PC-3 (cell line): ENCODE measurements at regions not wholly inside any gene's neighbourhood (a gene's known extent, or its start where the extent isn't known, plus 50 kb on each side); places are given as distances from the start of the nearest gene placed in this dataset.

Source experiments
- ATAC-seq: fragments of 200-7000 bp; cut with Tn5 transposase; 2 replicates; pipeline ENCODE4 v1.9.1; 2020; ENCODE audit warnings: mild to moderate bottlenecking, moderate library complexity
- BruUV-seq: library from RNA; stranded (reverse); fragments of 400-500 nt; replicated peaks from 2 replicates; lab custom pipeline; 2021; lab: Mats Ljungman, UMichigan
- CTCF ChIA-PET: fragments of 300-600 bp; sonication (Branson Sonifier 250); formaldehyde crosslinking; loops from one replicate; lab custom pipeline; 2022; ENCODE audit warnings: antibody characterized with exemption; lab: Charles Lee
- POLR2A ChIA-PET: fragments of 300-600 bp; sonication (Branson Sonifier 250); formaldehyde crosslinking; loops from one replicate; lab custom pipeline; 2022; ENCODE audit warnings: antibody characterized with exemption; ENCODE audit not compliant: unreplicated experiment; lab: Charles Lee
- DNase-seq: peaks from one replicate; pipeline ENCODE4 v3.0.0-alpha.2; 2015
- H2AFZ ChIP-seq: fragments of 300-600 bp; sonication (generic); 2 replicates; pipeline ENCODE4 v1.6.0; 2016; ENCODE audit warnings: antibody characterized with exemption, low read length
- H3F3A ChIP-seq: fragments of 300-600 bp; sonication (generic); one replicate; pipeline ENCODE4 v1.6.0; 2017; ENCODE audit warnings: antibody characterized with exemption, low read length, control low read depth, mild to moderate bottlenecking; ENCODE audit not compliant: unreplicated experiment
- H3K27ac ChIP-seq: fragments of 300-600 bp; sonication (generic); 2 replicates; pipeline ENCODE4 v1.5.1; 2016; ENCODE audit warnings: mild to moderate bottlenecking, low read length
- H3K27me3 ChIP-seq: fragments of 300-600 bp; sonication (generic); 2 replicates; pipeline ENCODE4 v1.6.1; 2016; ENCODE audit warnings: low read length, mixed read lengths
- H3K36me3 ChIP-seq: fragments of 300-600 bp; sonication (generic); 2 replicates; pipeline ENCODE4 v1.6.1; 2016; ENCODE audit warnings: low read depth, mixed run types, low read length, mixed read lengths
- H3K4me1 ChIP-seq: fragments of 300-600 bp; sonication (generic); 2 replicates; pipeline ENCODE4 v1.5.1; 2016; ENCODE audit warnings: low read length; ENCODE audit not compliant: insufficient read depth
- H3K4me2 ChIP-seq: fragments of 300-600 bp; sonication (generic); 2 replicates; pipeline ENCODE4 v1.6.0; 2016; ENCODE audit warnings: low read length
- H3K4me3 ChIP-seq: fragments of 300-600 bp; sonication (generic); 2 replicates; pipeline ENCODE4 v1.5.1; 2016; ENCODE audit warnings: mild to moderate bottlenecking, low read length, mixed read lengths
- H3K79me2 ChIP-seq: fragments of 300-600 bp; sonication (generic); 2 replicates; pipeline ENCODE4 v1.6.1; 2017; ENCODE audit warnings: low read length, mixed read lengths
- H3K9ac ChIP-seq: fragments of 300-600 bp; sonication (generic); 2 replicates; pipeline ENCODE4 v1.6.0; 2016; ENCODE audit warnings: mild to moderate bottlenecking, low read length
- H3K9me2 ChIP-seq: fragments of 300-600 bp; sonication (generic); replicated peaks from 2 replicates; pipeline ENCODE4 v1.6.1; 2016; ENCODE audit warnings: mixed run types, low read length, mixed read lengths
- H3K9me3 ChIP-seq: fragments of 300-600 bp; sonication (generic); 2 replicates; pipeline ENCODE4 v1.6.1; 2016; ENCODE audit warnings: low read length, mixed read lengths
- H4K20me1 ChIP-seq: fragments of 300-600 bp; sonication (generic); 2 replicates; pipeline ENCODE4 v1.6.1; 2016; ENCODE audit warnings: low read length, mixed read lengths
- CTCF ChIP-seq: fragments of 300-600 bp; sonication (generic); conservative IDR thresholded peaks from 2 replicates; pipeline ENCODE4 v1.5.1; 2017; ENCODE audit warnings: antibody characterized with exemption, low read depth, mild to moderate bottlenecking, low read length
- EZH2 ChIP-seq: fragments of 300-600 bp; sonication (generic); IDR thresholded peaks from one replicate; pipeline ENCODE4 v1.6.1; 2017; ENCODE audit warnings: antibody characterized with exemption, mild to moderate bottlenecking, low read length; ENCODE audit not compliant: unreplicated experiment
- EZH2phosphoT487 ChIP-seq: fragments of 300-600 bp; sonication (generic); IDR thresholded peaks from 2 replicates; pipeline ENCODE4 v1.6.1; 2018; ENCODE audit warnings: mild to moderate bottlenecking, antibody characterized with exemption, low read length, borderline replicate concordance
- intact Hi-C: fragments of 100-400 bp; cut with micrococcal nuclease; formaldehyde crosslinking; loops from 2 replicates; pipeline ENCODE4 v1.9.0; 2023

- Histone ChIP-seq H3K4me3 (no peak overlapping the region), H3K4me2 (no peak overlapping the region), H2AFZ (no peak overlapping the region), H3K9ac (no peak overlapping the region), H3K4me1 (peaks cover 23% of the 10 kb centered on the region), H3K36me3 (no peaks in the 10 kb centered on the region), H3K27ac (no peak overlapping the region), H3K79me2 (no peaks in the 10 kb centered on the region), H3K9me3 (no peaks in the 10 kb centered on the region), H3F3A (no peaks in the 10 kb centered on the region), H3K27me3 (no peaks in the 10 kb centered on the region), H3K9me2 (no peaks in the 10 kb centered on the region), H4K20me1 (no peaks in the 10 kb centered on the region)
- intact Hi-C loops = no loop called here
- no peak for TF ChIP-seq EZH2phosphoT487
- no peak for TF ChIP-seq CTCF
- no peak for TF ChIP-seq EZH2
- no TSS peak for BruUV-seq
- DNase-seq (no peak), ATAC-seq (no peak)
- POLR2A ChIA-PET = no interaction called here
- CTCF ChIA-PET = no interaction called here
These were observed 349.6 kb downstream of the GPATCH2 start for GRCh38 chr1:217281332-217281731.

DNA sequence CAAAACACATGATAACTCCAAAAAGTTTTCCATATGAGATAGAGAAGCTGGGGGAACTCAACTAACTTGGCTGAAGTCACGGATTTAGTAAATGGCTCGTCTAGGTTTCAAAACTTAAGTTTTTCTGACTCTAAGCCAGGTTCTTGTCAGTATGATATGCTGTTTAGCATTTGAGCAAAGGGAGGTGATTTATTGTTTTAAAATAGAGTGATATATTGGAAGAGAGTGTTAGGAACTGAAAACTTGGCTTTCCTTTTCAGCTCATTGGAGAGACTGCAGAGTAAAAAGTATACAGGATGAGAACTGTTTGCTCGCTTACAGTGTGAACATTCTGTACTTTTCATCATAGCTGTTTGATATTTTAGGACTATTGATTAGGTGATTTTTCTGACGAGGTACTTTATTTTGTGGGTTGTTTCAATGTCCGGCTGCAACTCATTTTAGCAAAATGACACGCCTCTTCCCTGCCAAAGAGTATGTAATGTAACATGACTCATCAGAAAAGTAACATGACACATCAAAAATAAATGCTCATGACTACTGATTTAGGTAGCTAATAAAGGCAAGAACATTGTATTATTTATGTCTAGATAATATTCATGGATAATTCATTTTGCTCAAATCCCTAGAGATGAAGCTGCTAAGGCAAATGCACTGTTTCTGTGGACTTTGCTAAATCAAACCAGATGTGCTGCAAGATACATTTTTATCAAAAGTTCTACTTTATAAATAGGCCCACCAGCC, 355.1 kb downstream of the GPATCH2 start:
- ATAC-seq = peak; percentile 67
- BruUV-seq = no TSS peak
- Histone ChIP-seq H3F3A (peaks cover 5% of the 10 kb centered on the region), H2AFZ (peak overlapping the region; percentile 46), H3K9me3 (no peaks in the 10 kb centered on the region), H3K79me2 (no peaks in the 10 kb centered on the region), H3K4me1 (peaks cover 48% of the 10 kb centered on the region), H3K36me3 (no peaks in the 10 kb centered on the region), H3K9ac (peak overlapping the region; percentile 78), H3K27me3 (no peaks in the 10 kb centered on the region), H3K4me3 (peak overlapping the region; percentile 50), H3K9me2 (no peaks in the 10 kb centered on the region), H3K4me2 (peak overlapping the region; percentile 77), H3K27ac (peak overlapping the region; percentile 92), H4K20me1 (no peaks in the 10 kb centered on the region)
- POLR2A ChIA-PET = interaction anchor here (0.6 to 0.7 kb wide), 2 partner anchors 287 to 330 kb away, joined by 3 to 4 read pairs; no protein-coding TSS in a partner anchor
- TF ChIP-seq EZH2 (no peak), CTCF (no peak), EZH2phosphoT487 (no peak)
- CTCF ChIA-PET = no interaction called here
- intact Hi-C loops = loop anchor here (1.0 to 5.0 kb wide), 5 partner anchors 56 to 896 kb away; no protein-coding TSS in a partner anchor
- peak; percentile 96 for DNase-seq
